NCI-H2081 (cell line): ENCODE measurements at regions not wholly inside any gene's neighbourhood (a gene's known extent, or its start where the extent isn't known, plus 50 kb on each side); places are given as distances from the start of the nearest gene placed in this dataset.
"Not testable (repeated sequence)": the region's sequence is repeated elsewhere in the genome, so short reads cannot be mapped to it uniquely, and the experiment has no call there.

Experiments used
- DNase-seq, 2 experiments: peaks; one replicate each; lab custom pipeline; 2025; lab: John Stamatoyannopoulos, UW

GRCh38 chr1:120664376-120665249, 59.1 kb upstream of the NBPF26 start:
- not testable (repeated sequence) for DNase-seq

DNA sequence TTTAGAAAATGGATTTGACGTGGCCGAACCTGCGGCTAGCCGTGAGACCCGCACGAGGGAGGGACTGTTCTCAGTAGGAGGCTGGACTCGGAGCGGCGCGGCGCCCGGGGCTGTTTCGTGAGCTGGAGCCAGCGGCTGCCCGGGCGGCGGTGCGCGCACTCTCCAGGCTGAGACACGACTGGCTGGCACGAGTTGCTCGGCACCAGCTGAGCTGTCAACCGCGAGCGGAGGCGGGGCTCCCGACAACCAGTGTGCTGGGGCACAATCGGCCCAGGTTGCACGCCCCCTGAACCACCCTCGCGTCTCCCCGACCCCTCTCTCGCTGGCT, 58.5 kb upstream of the NBPF26 start:
- DNase-seq, result not testable (repeated sequence)

DNA sequence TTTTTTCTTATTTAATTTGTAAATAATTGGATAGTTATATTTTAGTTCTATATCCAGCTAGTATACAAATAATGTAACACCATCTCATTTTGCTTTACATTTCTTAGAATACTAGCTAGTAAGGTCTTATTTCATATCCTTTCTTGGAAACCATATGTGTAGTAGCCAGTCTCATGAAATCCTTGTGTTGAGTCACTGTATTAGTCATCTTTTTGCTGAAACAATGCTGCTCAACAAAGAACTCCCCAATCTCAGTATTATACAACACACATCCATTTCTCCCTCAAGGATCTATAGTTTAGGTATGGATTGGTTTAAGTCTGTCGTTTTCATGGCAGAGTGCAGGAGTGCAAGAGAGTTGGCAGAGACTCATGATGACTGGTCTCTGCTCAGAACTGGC, 55.6 kb upstream of the NBPF26 start:
- DNase-seq, result not testable (repeated sequence)
